T-helper 17 cell (primary cell): ENCODE measurements at regions not wholly inside any gene's neighbourhood (a gene's known extent, or its start where the extent isn't known, plus 50 kb on each side); places are given as distances from the start of the nearest gene placed in this dataset.

ENCODE experiments used
- ATAC-seq: fragments of 150-1000 bp; cut with Tn5 transposase; 2 replicates; pipeline ENCODE4 v1.10.0; 2021; ENCODE audit warnings: mild to moderate bottlenecking, moderate library complexity
- DNase-seq, 3 donors: peaks; one replicate each; pipeline versions ENCODE4 v3.0.0 to v3.0.0-alpha.2; 2020 to 2021
- H3K9me3 ChIP-seq: one replicate; pipeline ENCODE4 v1.7.0; 2013; ENCODE audit warnings: low read length, mild to moderate bottlenecking; ENCODE audit not compliant: control insufficient read depth, poor library complexity, severe bottlenecking
- H3K27ac Mint-ChIP-seq: one replicate; pipeline ENCODE4 v1.8.0; 2022; ENCODE audit warnings: mild to moderate bottlenecking, moderate library complexity, mixed read lengths
- H3K27me3 Mint-ChIP-seq: one replicate; pipeline ENCODE4 v1.8.0; 2022; ENCODE audit warnings: mixed read lengths
- H3K36me3 Mint-ChIP-seq: one replicate; pipeline ENCODE4 v1.8.0; 2022; ENCODE audit warnings: low read depth, mixed read lengths
- H3K4me1 Mint-ChIP-seq: one replicate; pipeline ENCODE4 v1.8.0; 2022; ENCODE audit warnings: mild to moderate bottlenecking, mixed read lengths
- H3K4me3 Mint-ChIP-seq: one replicate; pipeline ENCODE4 v1.8.0; 2022; ENCODE audit warnings: mild to moderate bottlenecking, moderate library complexity, mixed read lengths

DNA sequence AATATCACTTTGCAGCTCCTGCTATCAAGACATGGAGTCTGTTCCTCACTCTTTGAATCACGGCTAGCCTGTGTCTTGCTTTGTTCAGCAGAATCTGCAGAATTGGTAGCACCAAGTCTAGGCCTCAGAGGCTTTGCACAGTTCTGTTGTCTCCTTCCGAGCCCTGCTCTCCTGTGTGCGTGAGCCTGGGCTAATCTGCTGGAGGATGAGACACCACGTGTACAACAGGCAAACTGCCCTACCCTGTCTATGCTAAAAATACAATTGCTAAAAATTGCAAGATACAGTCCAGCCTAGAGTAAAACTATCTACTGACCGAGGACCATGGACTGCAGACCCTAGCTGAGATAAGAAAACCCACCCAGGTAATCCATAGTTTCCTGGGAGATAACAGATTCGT is 484.7 kb downstream of the NPIPA7 start:
- Mint-ChIP-seq H3K4me1 (no peaks in the 10 kb centered on the region), H3K4me3 (no peak overlapping the region), H3K27ac (no peak overlapping the region), H3K36me3 (no peaks in the 10 kb centered on the region), H3K27me3 (peaks cover 20% of the 10 kb centered on the region)
- no peak for ATAC-seq
- DNase-seq = no peak
- no peaks in the 10 kb centered on the region for H3K9me3 ChIP-seq

DNA sequence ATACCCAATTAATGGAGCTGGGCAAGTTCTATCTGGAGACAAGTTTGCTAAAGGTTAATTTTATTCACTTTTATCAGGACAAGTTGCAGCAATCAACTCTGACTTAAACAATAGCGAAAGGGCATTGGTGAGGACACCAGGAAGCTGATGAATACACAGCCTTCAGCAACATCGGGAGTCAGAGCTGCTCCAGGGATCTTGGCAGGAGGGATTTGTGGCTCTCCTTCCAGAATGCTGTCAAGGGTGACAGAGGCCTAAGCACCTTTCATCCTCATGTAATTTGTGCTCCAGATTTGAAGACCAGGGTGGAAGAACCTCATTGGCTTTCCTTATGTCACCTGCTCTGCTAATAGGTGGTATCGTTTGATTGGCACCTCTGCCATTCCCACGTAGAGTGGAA is 485.6 kb downstream of the NPIPA7 start:
- Mint-ChIP-seq H3K4me3 (no peak overlapping the region), H3K36me3 (no peaks in the 10 kb centered on the region), H3K27ac (no peak overlapping the region), H3K27me3 (peaks cover 19% of the 10 kb centered on the region), H3K4me1 (no peaks in the 10 kb centered on the region)
- DNase-seq = no peak
- ATAC-seq = no peak
- no peaks in the 10 kb centered on the region for H3K9me3 ChIP-seq

DNA sequence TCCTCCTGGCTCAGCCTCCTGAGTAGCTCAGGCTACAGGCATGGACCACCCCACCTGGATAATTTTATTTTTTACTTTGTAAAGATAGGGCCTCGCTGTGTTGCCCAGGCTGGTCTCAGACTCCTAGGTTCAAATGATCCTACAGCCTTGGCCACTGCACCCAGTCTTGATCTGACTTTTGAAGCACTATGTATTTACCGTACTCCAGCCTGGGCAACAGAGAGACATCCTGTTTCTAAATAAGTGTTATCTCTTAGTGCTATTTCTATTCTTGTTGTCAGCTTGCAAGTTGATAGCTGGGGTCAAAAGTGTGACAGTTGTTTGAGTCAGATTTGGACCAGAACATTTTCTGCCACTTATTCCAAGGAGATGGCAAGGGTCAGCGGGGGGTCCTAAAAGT is 486.4 kb downstream of the NPIPA7 start:
- Mint-ChIP-seq H3K36me3 (no peaks in the 10 kb centered on the region), H3K4me1 (no peaks in the 10 kb centered on the region), H3K4me3 (no peak overlapping the region), H3K27me3 (peaks cover 20% of the 10 kb centered on the region), H3K27ac (no peak overlapping the region)
- ATAC-seq = no peak
- DNase-seq = no peak
- H3K9me3 ChIP-seq = no peaks in the 10 kb centered on the region

DNA sequence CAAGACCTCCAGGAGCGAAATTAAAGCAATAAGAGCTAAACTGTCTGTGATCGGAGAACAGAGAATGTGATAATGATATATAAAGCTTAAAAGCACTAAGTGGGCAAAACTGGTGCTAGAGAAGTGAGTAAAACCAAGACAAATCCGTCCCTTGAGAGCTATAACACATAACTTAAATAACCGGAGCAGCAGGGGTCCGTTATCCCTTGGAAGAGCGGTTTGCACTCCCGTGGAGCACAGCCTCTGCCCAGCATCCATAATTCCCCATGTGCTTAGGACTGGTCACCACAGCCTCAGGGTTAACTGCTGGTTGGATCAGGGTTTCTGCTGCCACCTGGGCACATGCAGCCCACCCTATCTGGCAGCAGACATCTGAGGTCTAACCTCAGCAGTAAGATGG is 489.0 kb downstream of the NPIPA7 start:
- no peak for DNase-seq
- Mint-ChIP-seq H3K36me3 (no peaks in the 10 kb centered on the region), H3K27me3 (peaks cover 42% of the 10 kb centered on the region), H3K4me1 (no peaks in the 10 kb centered on the region), H3K4me3 (no peak overlapping the region), H3K27ac (no peak overlapping the region)
- no peaks in the 10 kb centered on the region for H3K9me3 ChIP-seq
- no peak for ATAC-seq

DNA sequence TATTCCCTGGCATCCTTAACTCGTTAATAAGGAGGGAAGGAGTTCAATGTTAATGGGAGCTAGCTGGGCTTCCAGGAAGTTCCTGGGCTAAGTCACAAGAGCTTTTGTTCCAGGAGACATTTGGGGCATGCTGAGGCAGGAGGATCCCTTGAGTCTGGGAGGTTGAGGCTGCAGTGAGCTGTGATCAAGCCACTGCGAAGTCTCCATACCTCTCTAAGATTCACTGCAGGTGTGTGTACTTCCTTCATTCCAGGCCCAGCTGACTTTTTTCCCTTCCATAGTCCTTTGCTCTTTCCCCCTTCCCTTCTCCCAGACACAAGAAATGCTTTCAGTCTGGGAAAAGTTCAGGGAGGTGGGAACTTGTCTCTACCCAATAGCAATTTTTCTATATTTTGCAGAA is 489.8 kb downstream of the NPIPA7 start:
- Mint-ChIP-seq H3K27ac (no peak overlapping the region), H3K27me3 (peaks cover 43% of the 10 kb centered on the region), H3K4me1 (no peaks in the 10 kb centered on the region), H3K4me3 (no peak overlapping the region), H3K36me3 (no peaks in the 10 kb centered on the region)
- no peaks in the 10 kb centered on the region for H3K9me3 ChIP-seq
- no peak for DNase-seq
- ATAC-seq = no peak

DNA sequence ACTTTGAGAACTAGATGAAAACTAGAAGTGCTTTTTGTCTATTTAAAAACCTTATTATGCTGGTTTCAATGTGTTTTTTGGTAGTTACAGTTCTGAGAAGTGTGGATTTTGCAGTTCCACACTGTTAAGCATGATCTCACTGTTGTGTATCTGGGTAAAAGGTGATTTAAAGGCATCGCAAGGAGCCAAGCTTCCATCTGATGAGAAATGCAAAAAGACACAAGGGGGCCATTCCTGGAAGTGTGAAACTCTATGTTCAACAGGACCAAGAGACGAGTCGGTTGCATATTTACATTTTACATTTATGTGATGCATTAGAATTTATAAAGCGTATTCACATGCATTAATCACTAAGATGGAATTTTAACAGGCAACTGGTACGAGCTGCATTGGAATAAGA is 490.8 kb downstream of the NPIPA7 start:
- no peak for DNase-seq
- Mint-ChIP-seq H3K27ac (no peak overlapping the region), H3K4me1 (no peaks in the 10 kb centered on the region), H3K27me3 (peaks cover 51% of the 10 kb centered on the region), H3K36me3 (no peaks in the 10 kb centered on the region), H3K4me3 (no peak overlapping the region)
- no peaks in the 10 kb centered on the region for H3K9me3 ChIP-seq
- ATAC-seq = no peak

DNA sequence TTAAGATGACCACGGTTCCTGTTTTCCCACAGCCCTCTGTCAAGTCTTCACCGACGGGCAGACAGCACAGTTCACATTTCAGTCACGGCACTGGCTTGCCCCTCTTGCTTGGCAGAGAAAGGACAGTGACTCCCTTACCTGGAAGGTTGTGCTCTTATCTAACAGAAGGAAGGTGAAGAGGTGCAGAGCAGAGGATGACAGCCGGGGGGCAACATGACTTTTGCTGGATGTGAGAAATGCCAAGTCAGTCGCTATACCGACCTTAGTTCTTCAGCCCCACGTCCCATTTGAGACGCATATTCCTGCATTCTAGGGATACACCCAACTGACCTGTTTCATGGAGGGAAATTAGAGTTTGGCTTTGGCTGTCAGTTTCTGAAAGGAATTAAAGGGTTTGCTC is 492.3 kb downstream of the NPIPA7 start:
- H3K4me1 Mint-ChIP-seq = no peaks in the 10 kb centered on the region
- ATAC-seq (no peak), DNase-seq (no peak)
- H3K27me3 Mint-ChIP-seq = peaks cover 56% of the 10 kb centered on the region
- no peaks in the 10 kb centered on the region for H3K9me3 ChIP-seq
- no peak overlapping the region for H3K27ac Mint-ChIP-seq
- H3K36me3 Mint-ChIP-seq = no peaks in the 10 kb centered on the region
- H3K4me3 Mint-ChIP-seq = no peak overlapping the region

DNA sequence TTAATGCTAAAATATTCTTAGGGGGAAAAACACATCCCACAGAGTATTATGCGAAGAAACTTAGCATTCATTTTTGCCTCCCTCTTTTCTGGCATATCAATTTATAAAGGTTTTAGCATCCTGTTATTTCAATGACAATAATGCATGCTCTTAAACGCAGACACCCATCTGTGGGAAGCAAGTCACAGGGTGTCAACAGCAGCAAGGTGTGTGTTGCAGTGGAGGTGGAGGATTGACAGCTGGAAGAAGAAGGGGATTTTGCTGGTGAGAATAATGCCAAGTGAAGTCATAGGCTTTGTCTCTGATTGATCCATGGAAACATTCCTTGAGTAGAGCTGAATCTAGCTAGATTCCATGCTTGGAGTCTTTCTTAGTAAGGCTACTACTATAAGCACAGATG is 498.1 kb downstream of the NPIPA7 start:
- no peak overlapping the region for H3K27ac Mint-ChIP-seq

DNA sequence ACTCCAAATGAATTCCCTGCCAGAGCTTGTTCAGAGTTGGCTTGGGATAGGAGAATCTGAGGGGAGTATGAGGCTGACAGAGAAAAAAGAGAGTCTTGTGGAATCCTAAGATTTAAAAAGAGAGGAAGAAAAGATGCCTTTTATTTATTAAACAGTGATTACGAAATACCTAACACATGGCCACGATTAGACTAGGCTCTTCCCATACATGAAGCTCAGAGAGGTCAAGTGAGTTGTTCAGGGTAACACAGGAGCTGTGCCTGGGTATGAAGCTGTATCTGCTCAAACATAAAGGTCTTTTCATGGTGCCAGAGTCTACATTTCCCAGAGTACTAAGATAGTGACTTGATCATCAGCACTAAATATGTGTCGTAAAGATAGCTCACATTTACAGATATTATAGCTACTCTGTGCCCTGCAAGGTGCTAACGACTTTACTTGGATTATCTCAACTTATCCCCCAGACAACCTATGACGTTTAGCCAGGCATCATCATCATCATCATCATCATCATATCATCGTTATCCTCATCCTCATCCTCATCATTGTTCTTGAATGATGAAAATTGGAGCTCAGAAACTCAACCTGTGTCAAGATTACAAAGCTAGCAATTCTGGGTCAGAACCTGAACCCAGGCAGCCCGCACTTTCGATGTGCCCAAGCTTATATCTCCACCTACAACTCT is 500.8 kb downstream of the NPIPA7 start:
- Mint-ChIP-seq H3K27ac (no peak overlapping the region), H3K27me3 (peaks cover 28% of the 10 kb centered on the region), H3K4me3 (no peak overlapping the region), H3K36me3 (no peaks in the 10 kb centered on the region), H3K4me1 (no peaks in the 10 kb centered on the region)
- H3K9me3 ChIP-seq = no peaks in the 10 kb centered on the region
- no peak for DNase-seq
- ATAC-seq = no peak

More for the DNA sequence above, 498.1 kb downstream of the NPIPA7 start:
- no peaks in the 10 kb centered on the region for H3K36me3 Mint-ChIP-seq
- no peak for DNase-seq
- H3K4me1 Mint-ChIP-seq = no peaks in the 10 kb centered on the region
- H3K9me3 ChIP-seq = no peaks in the 10 kb centered on the region
- no peak for ATAC-seq
- no peak overlapping the region for H3K4me3 Mint-ChIP-seq
- peaks cover 45% of the 10 kb centered on the region for H3K27me3 Mint-ChIP-seq

DNA sequence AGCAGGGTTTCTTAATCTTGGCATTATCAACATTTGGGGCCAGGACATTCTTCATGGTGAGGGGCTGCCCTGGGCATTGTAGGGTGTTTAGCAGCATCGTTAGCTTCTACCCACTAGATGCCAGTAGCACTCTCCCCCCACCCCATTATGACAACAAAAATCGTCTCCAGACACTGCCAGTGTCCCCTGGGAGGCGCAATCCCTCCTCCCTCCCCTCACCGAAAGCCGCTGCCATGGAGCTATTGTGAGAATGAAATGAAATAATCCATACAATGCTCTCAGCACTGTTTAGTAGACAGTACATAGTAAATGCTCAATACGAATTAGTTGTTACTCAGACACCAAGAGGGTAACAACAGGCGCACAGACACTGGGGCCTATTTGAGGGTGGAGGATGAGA is 502.9 kb downstream of the NPIPA7 start:
- H3K27me3 Mint-ChIP-seq = peaks cover 23% of the 10 kb centered on the region

DNA sequence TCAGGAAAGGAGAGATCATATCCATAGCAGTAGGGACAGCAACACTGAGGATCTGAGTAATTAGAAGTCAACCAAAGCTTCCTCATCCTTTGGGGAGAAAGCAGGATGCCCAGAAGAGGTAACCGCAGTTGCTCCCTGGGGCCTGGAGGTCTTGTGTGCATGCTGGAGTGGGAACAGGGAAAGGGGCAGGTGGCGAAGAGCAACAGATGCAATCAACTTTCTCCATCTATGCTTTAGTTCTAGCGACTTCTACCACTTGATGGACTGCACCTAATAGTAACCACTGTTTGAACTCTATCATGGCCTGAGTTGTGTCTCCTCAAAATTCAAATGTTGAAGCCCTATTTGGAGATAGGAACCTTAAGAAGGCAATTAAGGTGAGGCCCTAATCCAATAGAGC is 503.8 kb downstream of the NPIPA7 start:
- no peaks in the 10 kb centered on the region for H3K36me3 Mint-ChIP-seq
- peaks cover 23% of the 10 kb centered on the region for H3K27me3 Mint-ChIP-seq
- no peak for DNase-seq
- no peak overlapping the region for H3K4me3 Mint-ChIP-seq
- no peak for ATAC-seq
- no peak overlapping the region for H3K27ac Mint-ChIP-seq
- no peaks in the 10 kb centered on the region for H3K9me3 ChIP-seq
- H3K4me1 Mint-ChIP-seq = no peaks in the 10 kb centered on the region

More for the DNA sequence above, 502.9 kb downstream of the NPIPA7 start:
- H3K36me3 Mint-ChIP-seq = no peaks in the 10 kb centered on the region
- H3K4me3 Mint-ChIP-seq = no peak overlapping the region
- no peaks in the 10 kb centered on the region for H3K9me3 ChIP-seq
- H3K4me1 Mint-ChIP-seq = no peaks in the 10 kb centered on the region
- no peak overlapping the region for H3K27ac Mint-ChIP-seq
- no peak for ATAC-seq
- no peak for DNase-seq

DNA sequence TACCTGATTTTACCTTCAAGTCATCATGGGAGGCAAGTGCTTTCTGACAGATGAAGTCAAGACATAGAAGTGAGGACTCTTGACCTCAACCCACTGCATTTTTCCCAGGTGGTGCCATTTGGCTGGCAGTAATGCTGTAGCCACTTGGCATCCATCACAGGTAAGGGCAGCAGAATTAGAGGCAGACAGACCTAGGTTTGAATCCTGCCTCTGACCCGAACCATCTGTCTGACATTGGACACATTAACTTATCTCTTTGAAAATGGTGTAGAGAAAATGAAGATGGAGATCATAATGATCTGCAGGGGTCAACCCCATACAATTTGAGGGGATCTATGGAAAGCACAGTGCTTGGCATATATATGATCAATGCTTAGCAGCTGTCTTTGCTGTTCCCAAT is 505.5 kb downstream of the NPIPA7 start:
- no peaks in the 10 kb centered on the region for H3K4me1 Mint-ChIP-seq
- DNase-seq (no peak), ATAC-seq (no peak)
- H3K36me3 Mint-ChIP-seq = no peaks in the 10 kb centered on the region
- H3K9me3 ChIP-seq = no peaks in the 10 kb centered on the region
- peaks cover 21% of the 10 kb centered on the region for H3K27me3 Mint-ChIP-seq
- no peak overlapping the region for H3K4me3 Mint-ChIP-seq
- no peak overlapping the region for H3K27ac Mint-ChIP-seq

DNA sequence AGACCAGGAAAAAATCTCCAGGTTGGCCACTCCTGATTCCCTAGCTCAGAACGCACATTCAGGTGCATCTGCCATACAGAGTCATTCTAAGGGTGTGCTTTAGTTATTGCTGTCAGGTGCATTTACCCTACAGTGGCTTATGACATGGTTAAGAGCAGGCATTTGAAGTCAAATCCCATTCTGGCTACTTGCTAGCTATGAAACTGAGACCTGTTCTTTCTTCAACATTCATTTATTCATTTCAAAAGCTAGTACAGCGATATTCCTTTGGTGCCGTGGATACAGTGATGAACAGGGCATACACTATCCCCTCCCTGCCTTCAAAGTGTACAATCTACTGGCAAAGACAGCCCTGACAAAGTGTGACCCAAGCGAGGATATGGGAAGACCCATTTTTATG is 508.3 kb downstream of the NPIPA7 start:
- H3K4me3 Mint-ChIP-seq = no peak overlapping the region

DNA sequence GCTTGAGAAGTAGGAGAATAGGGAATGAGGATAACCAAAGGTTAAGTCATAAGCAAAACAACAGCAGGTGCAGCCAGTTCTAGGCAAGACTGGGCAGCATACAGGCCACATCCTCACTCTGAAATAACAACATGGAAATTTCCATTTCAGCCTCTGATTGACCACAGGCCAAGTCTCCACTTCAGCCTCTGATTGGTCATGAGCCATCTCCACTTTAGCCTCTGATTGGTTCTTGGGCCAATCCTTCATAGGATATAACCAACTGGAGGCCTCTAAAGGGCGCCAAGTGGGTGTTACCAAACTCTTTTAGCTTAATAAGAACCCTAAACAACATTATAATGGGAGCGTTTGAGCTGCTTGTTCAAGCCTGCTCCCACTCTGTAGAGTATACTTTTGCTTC is 512.0 kb downstream of the NPIPA7 start:
- Mint-ChIP-seq H3K27ac (no peak overlapping the region), H3K4me3 (no peak overlapping the region), H3K36me3 (no peaks in the 10 kb centered on the region), H3K4me1 (no peaks in the 10 kb centered on the region), H3K27me3 (peaks cover 5% of the 10 kb centered on the region)
- no peaks in the 10 kb centered on the region for H3K9me3 ChIP-seq
- ATAC-seq (no peak), DNase-seq (no peak)

More for the DNA sequence above, 508.3 kb downstream of the NPIPA7 start:
- no peak for DNase-seq
- Mint-ChIP-seq H3K27ac (no peak overlapping the region), H3K4me1 (no peaks in the 10 kb centered on the region), H3K36me3 (no peaks in the 10 kb centered on the region), H3K27me3 (peaks cover 5% of the 10 kb centered on the region)
- ATAC-seq = no peak
- H3K9me3 ChIP-seq = no peaks in the 10 kb centered on the region
